IPS-18c (cell line): ENCODE measurements at regions not wholly inside any gene's neighbourhood (a gene's known extent, or its start where the extent isn't known, plus 50 kb on each side); places are given as distances from the start of the nearest gene placed in this dataset.

ENCODE experiments used
- H3K4me3 ChIP-seq: 2 replicates; pipeline ENCODE4 v1.7.0; 2013; ENCODE audit warnings: low read depth, mild to moderate bottlenecking, low read length, moderate library complexity; ENCODE audit not compliant: insufficient read depth
- H3K9me3 ChIP-seq: one replicate; pipeline ENCODE4 v1.6.1; 2013; ENCODE audit warnings: mild to moderate bottlenecking, low read length, moderate library complexity; ENCODE audit not compliant: control insufficient read depth, insufficient read depth

DNA sequence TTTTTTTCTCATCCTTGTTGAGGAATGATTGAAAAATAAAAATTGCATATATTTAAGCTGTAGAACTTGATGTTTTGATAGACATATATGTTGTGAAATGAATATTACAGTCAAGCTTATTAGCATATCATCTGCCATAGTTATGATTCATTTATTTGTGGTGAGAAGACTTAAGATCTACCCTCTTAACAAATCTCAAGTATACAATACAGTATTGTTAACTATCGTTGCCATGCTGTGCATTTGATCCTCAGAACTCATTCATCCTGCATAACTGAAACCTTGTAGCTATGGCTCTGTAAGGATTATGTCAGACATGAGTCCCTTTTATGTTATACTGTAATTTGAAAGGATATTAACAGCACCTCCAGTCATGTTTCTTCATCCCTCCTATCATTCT is 2045.3 kb downstream of the ARAP2 start:
- Histone ChIP-seq H3K4me3 (no peak overlapping the region), H3K9me3 (no peaks in the 10 kb centered on the region)

DNA sequence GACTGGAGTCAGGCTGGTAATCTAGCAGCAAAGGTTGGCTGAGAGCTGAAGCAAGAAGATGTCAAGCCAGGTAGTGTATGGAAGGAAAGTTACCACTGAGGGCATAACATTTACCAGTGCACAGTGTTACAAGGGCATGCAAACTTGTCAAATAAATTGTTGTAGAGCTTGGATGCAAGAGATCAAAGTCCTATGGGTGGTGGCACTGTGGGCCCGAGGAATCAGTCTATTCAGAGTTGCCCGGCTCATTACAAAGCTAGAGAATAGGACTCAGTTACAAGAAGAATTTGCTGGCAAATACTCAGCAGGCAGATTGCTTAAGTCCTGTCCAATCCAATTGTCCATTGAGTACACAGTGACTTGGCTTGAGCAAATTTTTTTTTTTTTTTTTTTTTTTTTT is 2043.8 kb downstream of the ARAP2 start:
- Histone ChIP-seq H3K4me3 (no peak overlapping the region), H3K9me3 (no peaks in the 10 kb centered on the region)

DNA sequence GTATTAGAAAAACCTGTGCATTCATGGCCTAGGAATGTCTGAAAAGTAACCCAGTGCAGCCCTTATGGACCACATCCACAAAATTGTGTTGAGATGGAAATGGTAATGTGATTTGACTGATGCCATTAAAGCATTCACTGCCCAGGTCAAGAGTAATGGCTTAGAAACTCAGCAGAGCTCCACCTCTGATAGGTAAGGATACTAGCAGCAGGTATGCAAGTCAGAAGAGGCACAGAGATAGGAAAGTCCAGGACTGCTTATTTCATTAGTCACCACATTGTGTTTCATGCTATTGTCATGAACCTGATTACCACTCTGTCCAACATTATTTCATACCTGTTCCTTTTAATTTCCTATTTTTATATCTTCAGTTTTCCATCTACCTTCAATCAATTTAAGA is 2042.2 kb downstream of the ARAP2 start:
- Histone ChIP-seq H3K4me3 (no peak overlapping the region), H3K9me3 (peaks cover 6% of the 10 kb centered on the region)

DNA sequence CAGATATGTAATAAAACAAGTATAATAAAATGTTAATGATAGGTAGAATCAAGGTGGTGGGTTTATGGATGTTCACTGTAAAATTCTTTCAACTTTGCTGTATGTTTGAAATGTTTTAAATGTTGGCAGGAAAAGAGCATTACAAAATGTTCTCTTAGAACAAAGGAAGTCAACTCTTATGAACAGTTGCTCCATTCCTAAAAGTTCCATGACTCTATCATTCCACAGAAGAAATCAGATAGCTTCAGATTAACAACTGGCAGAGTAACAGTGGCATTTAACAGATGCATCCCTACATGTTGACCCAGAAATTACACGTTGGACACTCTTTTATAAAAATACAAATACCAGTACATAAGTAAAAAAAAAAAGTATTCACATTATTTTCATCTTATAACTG is 2023.7 kb downstream of the ARAP2 start:
- Histone ChIP-seq H3K4me3 (no peak overlapping the region), H3K9me3 (no peaks in the 10 kb centered on the region)

DNA sequence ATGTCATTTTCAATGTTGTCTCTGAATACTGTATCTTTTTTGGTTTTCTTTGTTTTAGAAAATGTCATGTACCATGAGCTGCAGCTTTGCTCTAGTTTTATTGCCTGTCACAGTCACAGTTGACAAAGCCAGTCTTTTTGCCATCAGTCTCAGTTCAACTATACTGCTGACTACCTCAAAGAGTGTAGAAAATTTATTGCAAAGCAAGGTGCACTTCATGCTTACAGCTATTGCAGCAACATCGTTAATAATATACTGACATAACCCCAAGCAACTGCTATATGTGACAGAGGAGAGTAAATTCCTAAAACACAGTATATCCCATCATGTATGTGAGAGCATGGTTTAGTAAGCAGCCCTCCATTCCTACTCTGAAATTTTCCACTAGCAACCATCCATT is 2022.3 kb downstream of the ARAP2 start:
- Histone ChIP-seq H3K4me3 (no peak overlapping the region), H3K9me3 (no peaks in the 10 kb centered on the region)

DNA sequence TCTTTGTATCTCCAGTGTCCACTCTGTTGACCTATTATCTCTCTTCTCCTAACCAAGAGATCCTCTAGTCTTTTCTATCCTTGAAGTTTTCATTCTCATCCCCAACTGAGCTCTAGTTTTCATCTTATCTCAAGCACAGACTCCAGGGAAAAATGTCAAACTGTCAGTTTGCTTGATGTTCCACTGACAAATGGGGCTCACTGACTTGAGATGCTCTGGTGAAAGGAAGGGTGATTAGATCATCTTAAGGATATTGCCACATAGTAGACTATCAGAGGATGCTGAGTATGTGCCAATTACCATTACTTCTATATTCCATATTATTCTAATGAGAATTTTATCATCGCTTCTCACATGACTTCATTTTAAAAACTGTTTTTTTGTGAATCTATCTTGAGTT is 2008.2 kb downstream of the ARAP2 start:
- H3K9me3 ChIP-seq, result no peaks in the 10 kb centered on the region
- H3K4me3 ChIP-seq, result no peak overlapping the region

DNA sequence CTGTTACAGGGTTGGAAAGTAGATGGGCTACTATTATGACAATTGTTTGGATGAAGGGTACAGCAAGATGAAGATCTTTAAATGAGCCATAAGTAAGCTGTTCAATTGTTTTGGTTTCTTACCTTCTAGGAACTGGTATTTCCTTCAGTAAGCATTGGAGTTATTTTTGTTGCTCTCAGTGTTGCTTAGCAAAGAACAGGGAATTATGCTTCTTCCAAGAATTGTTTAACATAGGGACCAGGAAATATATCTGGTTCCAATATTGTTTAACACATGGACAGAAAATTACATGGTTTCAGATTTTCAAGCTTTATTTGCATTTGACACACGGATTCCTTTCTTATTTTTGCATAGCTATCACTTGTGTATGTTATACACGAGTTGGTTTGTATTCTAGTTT is 1999.0 kb downstream of the ARAP2 start:
- no peaks in the 10 kb centered on the region for H3K9me3 ChIP-seq
- H3K4me3 ChIP-seq, result no peak overlapping the region

DNA sequence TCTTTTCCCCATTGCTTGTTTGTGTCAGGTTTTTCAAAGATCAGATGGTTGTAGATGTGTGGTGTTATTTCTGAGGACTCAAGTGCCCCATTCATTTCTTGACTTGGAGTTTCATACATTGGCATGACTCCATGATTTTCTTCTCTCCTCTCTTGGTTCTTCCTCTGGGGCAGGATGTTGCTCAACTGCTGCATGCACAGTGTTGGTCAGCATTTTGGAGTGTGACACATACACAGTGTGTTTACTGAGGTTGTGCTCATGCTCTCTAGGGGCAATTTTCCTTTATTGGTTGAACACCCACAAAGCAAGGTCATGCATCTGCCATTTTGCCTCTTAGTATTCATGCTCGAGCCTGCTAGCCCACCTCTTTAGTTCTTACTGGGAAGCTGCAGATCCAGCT is 1993.8 kb downstream of the ARAP2 start:
- no peak overlapping the region for H3K4me3 ChIP-seq
- H3K9me3 ChIP-seq, result no peaks in the 10 kb centered on the region

DNA sequence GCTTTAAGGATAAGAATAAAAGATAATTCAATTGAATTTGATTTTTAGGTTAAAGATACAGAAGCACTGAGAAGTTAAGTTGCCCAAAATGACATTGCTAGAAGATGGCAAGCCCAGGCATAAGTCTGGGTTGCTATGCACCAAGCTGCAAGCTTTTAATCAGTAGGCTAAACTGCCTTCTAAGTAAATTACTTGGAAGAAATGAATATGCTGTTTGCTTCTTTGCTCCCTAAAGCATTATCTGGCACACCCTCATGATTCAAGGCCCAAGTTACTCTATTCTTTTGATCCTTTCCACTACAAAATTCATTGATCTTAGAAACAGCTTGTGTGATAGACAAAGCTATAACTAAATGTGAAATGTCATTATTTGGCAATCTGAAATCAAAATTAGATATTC is 1991.1 kb downstream of the ARAP2 start:
- H3K4me3 ChIP-seq, result no peak overlapping the region
- H3K9me3 ChIP-seq, result no peaks in the 10 kb centered on the region

DNA sequence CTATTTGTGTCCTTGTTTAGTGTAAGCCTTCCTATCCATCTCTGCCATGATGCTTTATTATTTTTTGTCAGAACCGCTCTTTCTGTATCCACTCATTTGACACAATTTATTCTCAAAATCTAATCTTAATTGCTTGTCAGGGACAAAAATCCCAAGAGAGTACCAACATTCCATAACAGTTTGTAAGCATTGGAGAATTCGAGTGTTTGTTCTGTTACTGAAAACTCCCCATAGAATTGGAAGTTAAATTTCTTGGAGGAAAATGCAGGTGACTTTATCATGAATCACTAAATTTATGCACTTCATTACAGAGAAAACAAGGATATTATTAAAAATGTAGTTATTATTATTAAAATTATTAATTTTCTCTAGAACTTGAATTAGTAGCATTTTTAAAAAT is 1986.1 kb downstream of the ARAP2 start:
- Histone ChIP-seq H3K9me3 (no peaks in the 10 kb centered on the region), H3K4me3 (no peak overlapping the region)

DNA sequence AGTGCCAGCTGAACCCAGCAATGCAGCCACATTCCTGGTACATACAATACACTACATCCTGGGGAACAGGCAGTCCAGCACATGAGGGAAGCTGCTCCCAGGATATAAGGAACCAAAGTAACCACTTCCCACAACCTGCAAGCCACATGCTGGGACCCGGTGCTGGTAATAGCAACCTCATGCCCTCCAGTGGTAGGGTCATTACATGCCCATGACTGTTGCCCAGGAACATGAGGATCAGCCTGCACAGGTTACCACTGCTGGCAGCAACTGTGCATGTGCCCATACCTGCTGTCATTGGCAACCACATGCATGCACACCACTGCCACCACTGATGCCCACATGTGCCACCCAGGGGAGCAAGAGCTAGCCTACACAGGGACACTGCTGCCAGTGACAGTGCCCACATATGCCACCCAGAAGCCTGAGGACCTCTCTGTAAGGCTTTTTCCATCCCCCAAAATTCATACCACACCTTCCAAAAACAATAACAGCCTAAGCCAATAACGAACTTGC is 1982.5 kb downstream of the ARAP2 start:
- Histone ChIP-seq H3K9me3 (no peaks in the 10 kb centered on the region), H3K4me3 (no peak overlapping the region)

DNA sequence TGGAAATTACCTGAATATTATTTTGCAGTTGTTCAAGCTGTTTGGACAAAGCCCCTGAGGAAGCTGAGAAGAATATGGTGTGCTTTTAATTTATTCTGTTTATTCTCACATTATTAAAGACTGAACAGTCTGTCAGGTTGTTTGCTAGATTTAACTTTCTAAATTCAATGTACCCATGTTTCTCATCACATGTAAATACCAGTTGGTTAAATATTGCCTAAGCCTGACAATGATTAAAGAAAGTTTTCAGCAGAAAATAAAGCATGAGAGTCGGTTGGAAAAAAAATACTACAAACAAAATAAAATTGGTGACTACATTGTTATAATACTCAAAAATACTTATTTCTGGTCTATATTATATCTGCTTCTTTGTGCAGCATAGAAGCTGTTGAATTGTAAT is 1974.7 kb downstream of the ARAP2 start:
- Histone ChIP-seq H3K9me3 (no peaks in the 10 kb centered on the region), H3K4me3 (no peak overlapping the region)

DNA sequence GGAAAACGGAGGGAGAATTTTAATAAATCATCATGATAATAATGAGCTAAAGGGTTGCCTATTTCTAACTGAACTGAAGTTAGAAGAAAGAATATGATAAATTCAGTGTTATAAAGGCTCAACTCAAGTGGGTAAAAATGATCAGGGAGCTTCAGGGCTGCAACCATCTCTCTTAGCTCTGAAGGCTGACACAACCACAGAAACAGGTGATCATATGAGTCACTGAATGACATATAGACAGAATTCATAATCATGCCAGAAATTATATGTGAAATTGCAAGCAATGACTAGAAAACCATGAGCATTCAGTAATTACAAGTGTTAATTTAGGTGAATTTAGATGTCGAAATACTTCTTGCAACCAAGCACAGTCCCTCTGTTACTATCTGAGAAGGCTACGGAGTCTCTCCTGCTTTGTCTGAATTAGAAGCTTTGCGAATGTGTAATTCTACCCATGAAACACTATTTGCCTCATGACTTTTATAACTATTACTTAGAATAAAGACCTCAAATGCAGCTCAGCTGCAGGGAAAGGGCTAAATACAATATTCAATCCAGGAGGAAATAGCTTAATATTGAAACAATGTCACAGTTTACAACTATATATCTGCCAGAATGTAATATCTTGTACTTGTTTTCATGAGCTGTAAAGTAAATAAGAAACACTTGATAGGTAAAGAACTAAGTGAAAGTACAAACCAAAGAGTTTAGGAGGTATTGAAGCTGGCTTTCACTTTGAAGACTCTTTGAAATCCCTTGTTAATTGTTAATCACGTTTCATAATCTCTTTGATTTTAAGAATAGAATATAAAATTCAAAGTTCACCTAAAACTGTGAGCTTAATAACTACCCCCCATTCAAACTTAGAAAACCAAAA is 1972.6 kb downstream of the ARAP2 start:
- H3K4me3 ChIP-seq, result no peak overlapping the region
- no peaks in the 10 kb centered on the region for H3K9me3 ChIP-seq

DNA sequence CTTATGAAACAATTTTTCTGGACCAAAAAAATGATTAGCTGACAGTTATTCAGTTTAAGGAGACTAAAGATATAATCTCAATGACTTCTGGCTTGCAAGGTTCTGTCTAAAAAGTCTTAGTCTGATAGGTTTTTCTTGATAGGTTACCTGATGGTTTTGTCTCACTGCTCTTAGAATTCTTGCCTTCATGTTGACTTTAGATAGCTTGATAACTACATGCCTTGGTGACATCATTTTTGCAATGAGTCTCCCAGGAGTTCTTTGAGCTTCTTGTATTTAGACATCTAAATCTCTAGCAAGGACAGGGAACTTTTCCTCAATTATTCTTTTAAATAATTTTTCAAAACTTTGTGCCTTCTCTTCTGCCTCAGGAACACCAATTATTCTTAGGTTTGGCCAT is 1965.3 kb downstream of the ARAP2 start:
- no peaks in the 10 kb centered on the region for H3K9me3 ChIP-seq
- no peak overlapping the region for H3K4me3 ChIP-seq

DNA sequence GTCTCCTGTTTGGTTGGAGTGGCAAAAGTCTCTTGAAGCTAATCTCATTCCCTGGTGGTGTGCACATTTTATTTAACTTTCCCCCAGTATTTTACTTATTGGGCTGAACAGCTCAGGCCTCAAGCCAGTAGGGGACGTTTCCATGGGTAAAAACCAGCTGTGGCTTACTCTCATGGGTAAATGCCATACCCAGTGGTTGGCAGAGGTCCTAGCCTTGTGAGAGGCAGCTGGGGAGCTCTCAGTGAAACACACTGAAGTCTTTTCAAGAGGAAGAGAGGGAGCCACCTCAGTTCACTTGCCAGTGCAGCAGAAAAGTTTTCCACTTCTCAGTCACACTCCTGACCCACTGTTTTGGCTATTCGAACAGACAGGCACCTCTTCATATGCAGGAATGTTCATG is 1964.2 kb downstream of the ARAP2 start:
- Histone ChIP-seq H3K4me3 (no peak overlapping the region), H3K9me3 (no peaks in the 10 kb centered on the region)

DNA sequence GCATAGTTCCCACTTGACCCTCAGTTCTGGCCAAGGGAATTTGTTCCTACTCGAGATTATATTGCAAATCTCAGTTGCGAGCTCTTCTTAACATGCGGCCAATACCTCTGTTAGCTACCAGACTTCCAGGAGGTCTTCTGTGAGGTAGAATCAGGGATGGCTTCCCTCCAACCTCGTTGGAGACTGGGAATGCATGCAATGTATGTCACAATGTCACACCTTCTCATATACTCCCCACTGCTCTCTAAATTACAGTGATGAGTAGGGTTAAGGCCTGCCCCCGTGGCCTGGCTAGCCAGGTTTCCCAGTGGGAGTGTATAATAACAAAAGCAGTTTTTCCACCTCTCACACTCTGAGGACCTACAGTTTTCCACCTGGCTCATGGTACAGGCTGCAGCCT is 1962.5 kb downstream of the ARAP2 start:
- H3K4me3 ChIP-seq, result no peak overlapping the region
- no peaks in the 10 kb centered on the region for H3K9me3 ChIP-seq

DNA sequence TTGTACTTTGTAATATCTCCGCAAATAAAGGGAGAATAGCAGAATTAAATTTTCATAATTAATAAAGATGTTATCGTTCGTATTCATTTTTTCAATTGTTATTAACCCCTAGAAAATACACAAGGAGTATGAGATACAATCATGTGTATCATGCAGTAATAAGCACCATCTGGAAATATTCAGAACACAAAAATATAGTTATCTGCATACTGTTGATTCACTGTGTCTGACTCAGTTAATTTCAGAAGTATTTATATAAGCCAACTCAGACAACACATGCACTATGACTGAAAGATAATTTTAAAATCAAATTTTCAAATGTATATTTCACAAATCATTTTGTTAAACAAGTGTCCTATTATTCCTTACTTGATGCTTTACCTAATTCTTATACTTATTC is 1954.8 kb downstream of the ARAP2 start:
- H3K9me3 ChIP-seq, result no peaks in the 10 kb centered on the region
- no peak overlapping the region for H3K4me3 ChIP-seq

DNA sequence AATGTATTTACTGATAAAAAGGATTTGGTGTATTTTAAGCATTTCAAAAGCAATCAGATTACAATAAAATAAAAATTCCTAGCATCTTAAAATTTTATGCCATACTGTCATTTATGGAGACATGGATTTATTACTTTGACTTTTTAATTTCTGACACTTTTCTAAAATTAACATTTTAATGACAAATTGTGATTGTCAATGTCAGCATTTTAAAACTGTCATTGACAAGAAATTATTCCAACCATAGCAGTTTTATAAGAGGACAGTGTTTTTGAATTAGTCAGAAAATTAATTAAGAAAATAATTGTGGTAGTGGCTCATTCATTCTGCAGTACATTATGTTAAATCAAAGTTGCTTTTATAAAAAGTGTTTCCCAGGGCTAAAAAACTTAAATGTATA is 1954.4 kb downstream of the ARAP2 start:
- H3K9me3 ChIP-seq, result no peaks in the 10 kb centered on the region
- no peak overlapping the region for H3K4me3 ChIP-seq

DNA sequence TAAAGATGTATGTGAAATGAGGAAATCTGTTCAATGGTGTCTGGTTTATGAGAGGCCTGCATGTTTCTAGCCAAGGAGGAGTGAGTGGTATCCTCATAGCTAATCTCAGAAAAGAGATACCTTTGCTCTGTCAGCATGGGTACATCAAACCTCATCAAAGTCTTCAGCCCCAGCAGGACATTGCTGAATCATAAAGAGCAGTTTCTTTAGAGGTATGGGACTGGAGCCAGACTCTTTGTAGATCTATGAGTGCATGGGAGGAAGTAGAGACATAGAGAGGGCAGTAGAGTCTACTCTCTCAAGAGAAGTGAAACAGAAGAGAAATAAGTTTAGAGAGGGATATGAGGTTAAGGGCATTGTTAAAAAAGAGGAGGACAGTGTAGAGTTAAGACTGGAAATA is 1950.9 kb downstream of the ARAP2 start:
- H3K4me3 ChIP-seq, result no peak overlapping the region
- H3K9me3 ChIP-seq, result no peaks in the 10 kb centered on the region
